VCaP (cell line): ENCODE measurements at regions not wholly inside any gene's neighbourhood (a gene's known extent, or its start where the extent isn't known, plus 50 kb on each side); places are given as distances from the start of the nearest gene placed in this dataset.

Experiments
- H3K27ac ChIP-seq: fragments of 450-650 bp; 2 replicates; pipeline ENCODE4 v1.5.1; 2017
- CTCF ChIP-seq: fragments of 450-650 bp; conservative IDR thresholded peaks from 2 replicates; pipeline ENCODE4 v1.5.1; 2017; ENCODE audit warnings: mild to moderate bottlenecking, moderate library complexity

- TF ChIP-seq CTCF, result no peak
- no peak overlapping the region for H3K27ac ChIP-seq
Measured at GRCh38 chr18:77495982-77496690, 246.5 kb downstream of the GALR1 start.

- H3K27ac ChIP-seq, result no peak overlapping the region
- no peak for TF ChIP-seq CTCF
Measured at GRCh38 chr18:77501266-77501665, 251.6 kb downstream of the GALR1 start.

- TF ChIP-seq CTCF, result no peak
- H3K27ac ChIP-seq, result no peak overlapping the region
Measured at GRCh38 chr18:77505499-77505898, 255.9 kb downstream of the GALR1 start.

GRCh38 chr18:77512152-77512551 is 262.5 kb downstream of the GALR1 start:
- H3K27ac ChIP-seq, result no peak overlapping the region

GRCh38 chr18:77517901-77518300 is 268.3 kb downstream of the GALR1 start:
- TF ChIP-seq CTCF, result no peak
- H3K27ac ChIP-seq, result no peak overlapping the region

More at GRCh38 chr18:77512152-77512551, 262.5 kb downstream of the GALR1 start:
- TF ChIP-seq CTCF, result no peak

- no peak overlapping the region for H3K27ac ChIP-seq
- no peak for TF ChIP-seq CTCF
Measured at GRCh38 chr18:77520767-77521166, 271.1 kb downstream of the GALR1 start.

GRCh38 chr18:77522051-77522675 is 272.5 kb downstream of the GALR1 start:
- TF ChIP-seq CTCF, result no peak
- H3K27ac ChIP-seq, result no peak overlapping the region
